GM12878 (cell line): ENCODE measurements at regions not wholly inside any gene's neighbourhood (a gene's known extent, or its start where the extent isn't known, plus 50 kb on each side); places are given as distances from the start of the nearest gene placed in this dataset.

ENCODE experiments used
- CTCF ChIP-seq, 3 experiments: IDR thresholded peaks in 2 of 3; conservative IDR thresholded peaks in 1 of 3; 2 replicates each; pipeline ENCODE4 v1.5.1; 2011; ENCODE audit warnings: low read depth in 3 of 3, low read length in 3 of 3, mild to moderate bottlenecking in 3 of 3, control low read depth in 2 of 3, moderate library complexity in 2 of 3, inconsistent platforms in 1 of 3, mixed read lengths in 1 of 3; ENCODE audit not compliant: control insufficient read depth in 2 of 3, insufficient read depth in 1 of 3; ENCODE audit errors: extremely low read depth in 1 of 3
- EP300 ChIP-seq, 2 experiments: fragments of 150-350 bp in 1 of 2; IDR thresholded peaks; 2 replicates each; pipeline ENCODE4 v1.6.1; 2011 to 2012; ENCODE audit warnings: low read depth in 2 of 2, low read length in 2 of 2, borderline replicate concordance in 1 of 2, improper control_type of control experiment in 1 of 2, inconsistent platforms in 1 of 2; ENCODE audit not compliant: control insufficient read depth in 1 of 2
- JUND ChIP-seq: IDR thresholded peaks from 2 replicates; pipeline ENCODE4 v1.6.1; 2012; ENCODE audit warnings: low read depth, mild to moderate bottlenecking, low read length, improper control_type of control experiment, moderate library complexity
- NKRF ChIP-seq: fragments of 450-650 bp; conservative IDR thresholded peaks from 2 replicates; pipeline ENCODE4 v1.6.1; 2017; ENCODE audit warnings: mild to moderate bottlenecking, moderate library complexity
- PBX3 ChIP-seq: IDR thresholded peaks from 2 replicates; pipeline ENCODE4 v1.6.1; 2011; ENCODE audit warnings: mild to moderate bottlenecking, low read depth, low read length, moderate library complexity; ENCODE audit not compliant: insufficient replicate concordance
- POLR2A ChIP-seq: IDR thresholded peaks from 2 replicates; pipeline ENCODE4 v1.6.1; 2011; ENCODE audit warnings: low read depth, mild to moderate bottlenecking, low read length
- SP1 ChIP-seq: IDR thresholded peaks from one replicate; pipeline ENCODE4 v1.6.1; 2011; ENCODE audit warnings: low read depth, low read length
- SRF ChIP-seq, 2 experiments: IDR thresholded peaks; 2 replicates each; pipeline ENCODE4 v1.6.1; 2011; ENCODE audit warnings: low read depth in 2 of 2, low read length in 2 of 2, mild to moderate bottlenecking in 1 of 2, moderate library complexity in 1 of 2
- ZBTB33 ChIP-seq: fragments of 450-650 bp; IDR thresholded peaks from 2 replicates; pipeline ENCODE4 v1.6.1; 2017; ENCODE audit warnings: mild to moderate bottlenecking

GRCh38 chr7:22043367-22043766, 97.7 kb upstream of the CDCA7L start:
- TF ChIP-seq EP300 (IDR thresholded peaks at IDR 0.05; ENCODE audit: borderline replicate concordance in 1 of 2, control insufficient read depth in 1 of 2, low read depth in 2 of 2, low read length in 2 of 2) (no peak), ZBTB33 (no peak), CTCF (IDR thresholded peaks at IDR 0.05 in 2 of 3, conservative IDR thresholded peaks at IDR 0.05 in 1 of 3; ENCODE audit: control insufficient read depth in 2 of 3, extremely low read depth in 1 of 3, insufficient read depth in 1 of 3, low read depth in 3 of 3, low read length in 3 of 3) (no peak), JUND (no peak), NKRF (no peak), PBX3 (no peak), SRF (IDR thresholded peaks at IDR 0.05; ENCODE audit: low read depth in 2 of 2, low read length in 2 of 2) (no peak), SP1 (no peak), POLR2A (no peak)
